Fibroblast of lung (primary cell): ENCODE measurements at regions not wholly inside any gene's neighbourhood (a gene's known extent, or its start where the extent isn't known, plus 50 kb on each side); places are given as distances from the start of the nearest gene placed in this dataset.

Experiments used
- DNase-seq, 2 donors: peaks; one replicate each; pipeline versions ENCODE4 v3.0.0 to v3.0.0-alpha.2; 2010; ENCODE audit warnings: low read depth in 2 of 2
- H2AFZ ChIP-seq: 2 replicates; pipeline ENCODE4 v1.5.1; 2012; ENCODE audit warnings: low read length, control low read depth, inconsistent platforms
- H3K27ac ChIP-seq: 2 replicates; pipeline ENCODE4 v1.5.1; 2011; ENCODE audit warnings: low read length, control low read depth; ENCODE audit not compliant: insufficient read depth
- H3K27me3 ChIP-seq: 2 replicates; pipeline ENCODE4 v1.5.1; 2011; ENCODE audit warnings: mild to moderate bottlenecking, low read length; ENCODE audit not compliant: control insufficient read depth, insufficient read depth
- H3K36me3 ChIP-seq: 2 replicates; pipeline ENCODE4 v1.5.1; 2011; ENCODE audit warnings: low read length; ENCODE audit not compliant: control insufficient read depth, insufficient read depth
- H3K4me1 ChIP-seq: 2 replicates; pipeline ENCODE4 v1.5.1; 2011; ENCODE audit warnings: low read length; ENCODE audit not compliant: control insufficient read depth, insufficient read depth; ENCODE audit errors: extremely low read depth
- H3K4me2 ChIP-seq: 2 replicates; pipeline ENCODE4 v1.5.1; 2011; ENCODE audit warnings: low read length, control low read depth; ENCODE audit not compliant: insufficient read depth; ENCODE audit errors: extremely low read depth
- H3K4me3 ChIP-seq, 4 experiments: fragments of 200-600 bp in 1 of 4; sonication (generic) in 1 of 4; replicated peaks in 1 of 4; 2 replicates each; pipeline ENCODE4 v1.5.1; 2011 to 2016; ENCODE audit warnings: low read length in 4 of 4, low read depth in 3 of 4, mild to moderate bottlenecking in 3 of 4, control low read depth in 2 of 4, inconsistent platforms in 1 of 4, mixed read lengths in 1 of 4; ENCODE audit not compliant: insufficient read depth in 1 of 4; ENCODE audit errors: control extremely low read depth in 1 of 4
- H3K79me2 ChIP-seq: 2 replicates; pipeline ENCODE4 v1.5.1; 2012; ENCODE audit warnings: mild to moderate bottlenecking, low read length, inconsistent platforms; ENCODE audit not compliant: control insufficient read depth, insufficient read depth
- H3K9ac ChIP-seq: 2 replicates; pipeline ENCODE4 v1.5.1; 2011; ENCODE audit warnings: mild to moderate bottlenecking, low read length, control low read depth; ENCODE audit not compliant: insufficient read depth
- H3K9me3 ChIP-seq: 2 replicates; pipeline ENCODE4 v1.5.1; 2012; ENCODE audit warnings: low read depth, low read length; ENCODE audit not compliant: control insufficient read depth, insufficient read depth
- H4K20me1 ChIP-seq: 2 replicates; pipeline ENCODE4 v1.5.1; 2011; ENCODE audit warnings: low read length; ENCODE audit not compliant: control insufficient read depth, insufficient read depth; ENCODE audit errors: extremely low read depth
- EZH2 ChIP-seq: IDR thresholded peaks from 2 replicates; pipeline ENCODE4 v1.5.1; 2012; ENCODE audit warnings: low read length, control low read depth, mild to moderate bottlenecking; ENCODE audit errors: missing control alignments
- TF ChIP-seq, protein P1 (sequence below), 2 donors: IDR thresholded peaks in 1 of 2; conservative IDR thresholded peaks in 1 of 2; 1 replicate in 1 of 2; 2 replicates in 1 of 2; pipeline ENCODE4 v1.5.1; 2011 to 2012; ENCODE audit warnings: low read length in 2 of 2, control low read depth in 1 of 2, inconsistent platforms in 1 of 2, low read depth in 1 of 2, mild to moderate bottlenecking in 1 of 2

DNA sequence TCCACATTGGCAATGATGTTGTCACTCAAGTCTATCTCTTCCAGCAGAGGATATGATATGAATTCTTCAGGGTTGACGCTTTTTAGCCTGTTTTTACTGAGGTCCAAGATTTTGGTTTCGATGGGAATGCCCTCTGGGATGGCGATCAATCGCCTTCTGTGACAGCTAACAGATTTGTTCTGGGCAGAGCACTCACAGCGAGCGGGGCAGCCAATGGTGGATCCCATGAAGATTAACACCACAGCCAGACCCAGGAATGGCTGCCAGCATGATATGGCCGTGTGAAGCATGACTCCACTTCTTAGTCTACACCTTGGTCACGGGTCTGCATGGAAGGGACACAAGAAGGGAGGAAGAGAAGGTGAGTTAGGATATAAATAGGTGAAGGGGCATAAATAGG, 377.1 kb upstream of the C9orf72 start:
- Histone ChIP-seq H3K4me3 (no peak overlapping the region), H3K9me3 (no peaks in the 10 kb centered on the region), H3K79me2 (no peaks in the 10 kb centered on the region), H4K20me1 (no peaks in the 10 kb centered on the region), H3K9ac (no peak overlapping the region), H3K4me1 (no peaks in the 10 kb centered on the region), H3K4me2 (no peak overlapping the region), H3K27ac (no peak overlapping the region), H3K36me3 (no peaks in the 10 kb centered on the region), H3K27me3 (no peaks in the 10 kb centered on the region), H2AFZ (no peak overlapping the region)
- DNase-seq = no peak
- TF ChIP-seq, protein P1, sequence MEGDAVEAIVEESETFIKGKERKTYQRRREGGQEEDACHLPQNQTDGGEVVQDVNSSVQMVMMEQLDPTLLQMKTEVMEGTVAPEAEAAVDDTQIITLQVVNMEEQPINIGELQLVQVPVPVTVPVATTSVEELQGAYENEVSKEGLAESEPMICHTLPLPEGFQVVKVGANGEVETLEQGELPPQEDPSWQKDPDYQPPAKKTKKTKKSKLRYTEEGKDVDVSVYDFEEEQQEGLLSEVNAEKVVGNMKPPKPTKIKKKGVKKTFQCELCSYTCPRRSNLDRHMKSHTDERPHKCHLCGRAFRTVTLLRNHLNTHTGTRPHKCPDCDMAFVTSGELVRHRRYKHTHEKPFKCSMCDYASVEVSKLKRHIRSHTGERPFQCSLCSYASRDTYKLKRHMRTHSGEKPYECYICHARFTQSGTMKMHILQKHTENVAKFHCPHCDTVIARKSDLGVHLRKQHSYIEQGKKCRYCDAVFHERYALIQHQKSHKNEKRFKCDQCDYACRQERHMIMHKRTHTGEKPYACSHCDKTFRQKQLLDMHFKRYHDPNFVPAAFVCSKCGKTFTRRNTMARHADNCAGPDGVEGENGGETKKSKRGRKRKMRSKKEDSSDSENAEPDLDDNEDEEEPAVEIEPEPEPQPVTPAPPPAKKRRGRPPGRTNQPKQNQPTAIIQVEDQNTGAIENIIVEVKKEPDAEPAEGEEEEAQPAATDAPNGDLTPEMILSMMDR (conservative IDR thresholded peaks at IDR 0.05 in 1 of 2, IDR thresholded peaks at IDR 0.05 in 1 of 2; ENCODE audit: low read depth in 1 of 2, low read length in 2 of 2) = no peak
- TF ChIP-seq EZH2 = no peak

DNA sequence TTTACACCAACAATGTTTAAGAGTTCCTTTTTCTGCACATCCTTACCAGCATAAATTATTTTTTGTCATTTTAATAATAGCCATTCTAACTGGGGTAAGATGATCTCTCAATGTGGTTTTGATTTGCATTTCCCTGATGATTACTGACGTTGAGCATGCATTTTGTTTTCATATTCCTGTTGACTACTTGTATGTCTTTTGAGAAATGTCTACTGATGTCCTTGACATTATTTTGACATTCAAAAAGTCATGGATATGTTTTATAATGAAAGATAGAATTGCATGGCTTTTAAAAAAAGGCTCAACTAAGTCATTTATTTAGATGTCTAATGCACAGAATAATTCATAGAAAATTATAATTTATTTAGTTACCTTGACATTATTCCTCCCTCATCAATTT, 381.6 kb upstream of the C9orf72 start:
- no peak overlapping the region for H3K4me3 ChIP-seq
- no peaks in the 10 kb centered on the region for H3K27me3 ChIP-seq
- H3K4me2 ChIP-seq = no peak overlapping the region
- H3K4me1 ChIP-seq = no peaks in the 10 kb centered on the region
- no peak overlapping the region for H3K27ac ChIP-seq
- H3K36me3 ChIP-seq = no peaks in the 10 kb centered on the region
- no peak overlapping the region for H2AFZ ChIP-seq
- TF ChIP-seq EZH2 = no peak
- TF ChIP-seq, protein P1 (conservative IDR thresholded peaks at IDR 0.05 in 1 of 2, IDR thresholded peaks at IDR 0.05 in 1 of 2; ENCODE audit: low read depth in 1 of 2, low read length in 2 of 2) = no peak
- H4K20me1 ChIP-seq = no peaks in the 10 kb centered on the region
- no peaks in the 10 kb centered on the region for H3K9me3 ChIP-seq
- H3K9ac ChIP-seq = no peak overlapping the region
- no peaks in the 10 kb centered on the region for H3K79me2 ChIP-seq
- DNase-seq = no peak

DNA sequence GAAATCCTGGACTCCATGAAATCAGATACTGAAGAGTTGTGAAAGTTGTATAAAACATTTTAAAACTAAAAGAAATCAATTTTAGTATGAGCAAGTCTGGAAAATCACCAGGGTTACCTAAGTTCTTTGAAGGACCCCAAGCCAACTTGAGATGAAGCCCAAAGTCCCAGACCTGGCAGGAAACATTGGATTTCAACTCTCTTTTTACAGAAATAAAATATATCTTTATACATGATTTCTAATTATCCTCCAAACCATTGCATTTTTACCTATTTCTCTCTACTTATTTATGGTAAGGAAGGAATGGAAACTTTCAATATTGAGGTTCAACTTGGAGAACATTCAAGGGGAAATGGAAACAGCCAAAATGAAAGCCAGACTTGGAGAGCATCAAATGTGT, 390.6 kb upstream of the C9orf72 start:
- H3K4me1 ChIP-seq = no peaks in the 10 kb centered on the region
- no peak for DNase-seq

More for the DNA sequence above, 390.6 kb upstream of the C9orf72 start:
- H3K9ac ChIP-seq = no peak overlapping the region
- H3K79me2 ChIP-seq = no peaks in the 10 kb centered on the region
- no peak overlapping the region for H3K4me3 ChIP-seq
- H3K9me3 ChIP-seq = no peaks in the 10 kb centered on the region
- no peak overlapping the region for H2AFZ ChIP-seq
- no peak overlapping the region for H3K4me2 ChIP-seq
- TF ChIP-seq, protein P1 (conservative IDR thresholded peaks at IDR 0.05 in 1 of 2, IDR thresholded peaks at IDR 0.05 in 1 of 2; ENCODE audit: low read depth in 1 of 2, low read length in 2 of 2) = no peak
- TF ChIP-seq EZH2 = no peak
- no peaks in the 10 kb centered on the region for H3K27me3 ChIP-seq
- H3K27ac ChIP-seq = no peak overlapping the region
- H3K36me3 ChIP-seq = no peaks in the 10 kb centered on the region
- no peaks in the 10 kb centered on the region for H4K20me1 ChIP-seq
